Trophoblast cell (in vitro differentiated cells and primary cell): ENCODE measurements at regions not wholly inside any gene's neighbourhood (a gene's known extent, or its start where the extent isn't known, plus 50 kb on each side); places are given as distances from the start of the nearest gene placed in this dataset.

Source experiments
- DNase-seq, 2 donors: peaks; one replicate each; pipeline ENCODE4 v3.0.0-alpha.2; 2016
- H2AFZ ChIP-seq: 2 replicates; pipeline ENCODE4 v1.6.1; 2013; ENCODE audit warnings: low read length, moderate library complexity, mild to moderate bottlenecking; ENCODE audit not compliant: insufficient read depth, poor library complexity
- H2AK5ac ChIP-seq: 2 replicates; pipeline ENCODE4 v1.6.1; 2013; ENCODE audit warnings: mild to moderate bottlenecking, low read length
- H2BK120ac ChIP-seq: 2 replicates; pipeline ENCODE4 v1.6.1; 2013; ENCODE audit warnings: low read length, mild to moderate bottlenecking, moderate library complexity; ENCODE audit not compliant: insufficient read depth, poor library complexity
- H2BK12ac ChIP-seq: 2 replicates; pipeline ENCODE4 v1.6.1; 2013; ENCODE audit warnings: mild to moderate bottlenecking, low read length, moderate library complexity
- H2BK5ac ChIP-seq: 2 replicates; pipeline ENCODE4 v1.6.1; 2013; ENCODE audit warnings: low read length, low read depth, moderate library complexity, mild to moderate bottlenecking; ENCODE audit not compliant: poor library complexity
- H3K14ac ChIP-seq: 2 replicates; pipeline ENCODE4 v1.6.1; 2013; ENCODE audit warnings: mild to moderate bottlenecking, low read length
- H3K18ac ChIP-seq: 2 replicates; pipeline ENCODE4 v1.6.1; 2013; ENCODE audit warnings: mild to moderate bottlenecking, low read length
- H3K23ac ChIP-seq: 2 replicates; pipeline ENCODE4 v1.6.1; 2013; ENCODE audit warnings: low read length
- H3K27ac ChIP-seq: 2 replicates; pipeline ENCODE4 v1.5.1; 2013; ENCODE audit warnings: low read depth, mild to moderate bottlenecking, inconsistent platforms, low read length, moderate library complexity
- H3K27me3 ChIP-seq: 2 replicates; pipeline ENCODE4 v1.6.1; 2013; ENCODE audit warnings: inconsistent platforms, mild to moderate bottlenecking, low read length, moderate library complexity; ENCODE audit not compliant: insufficient read depth
- H3K36me3 ChIP-seq, 2 experiments: 1 replicate in 1 of 2; 2 replicates in 1 of 2; pipeline ENCODE4 v1.6.1; 2013; ENCODE audit warnings: low read length in 2 of 2, mild to moderate bottlenecking in 2 of 2, moderate library complexity in 1 of 2; ENCODE audit not compliant: insufficient read depth in 2 of 2, control insufficient read depth in 1 of 2
- H3K4ac ChIP-seq: 2 replicates; pipeline ENCODE4 v1.6.1; 2013; ENCODE audit warnings: low read depth, mild to moderate bottlenecking, low read length, moderate library complexity
- H3K4me1 ChIP-seq, 2 experiments: 1 replicate in 1 of 2; 2 replicates in 1 of 2; pipeline ENCODE4 v1.6.1; 2013; ENCODE audit warnings: low read length in 2 of 2, mild to moderate bottlenecking in 2 of 2, moderate library complexity in 1 of 2; ENCODE audit not compliant: insufficient read depth in 2 of 2, control insufficient read depth in 1 of 2
- H3K4me2 ChIP-seq: 2 replicates; pipeline ENCODE4 v1.6.1; 2013; ENCODE audit warnings: inconsistent platforms, mild to moderate bottlenecking, low read length, moderate library complexity
- H3K4me3 ChIP-seq: 2 replicates; pipeline ENCODE4 v1.5.1; 2013; ENCODE audit warnings: mild to moderate bottlenecking, low read depth, low read length, inconsistent platforms
- H3K79me1 ChIP-seq: one replicate; pipeline ENCODE4 v1.6.1; 2013; ENCODE audit warnings: low read length
- H3K79me2 ChIP-seq: 2 replicates; pipeline ENCODE4 v1.6.1; 2013; ENCODE audit warnings: low read length, mild to moderate bottlenecking; ENCODE audit not compliant: control insufficient read depth, insufficient read depth, poor library complexity
- H3K9ac ChIP-seq: 2 replicates; pipeline ENCODE4 v1.6.1; 2013; ENCODE audit warnings: mild to moderate bottlenecking, low read length
- H3K9me3 ChIP-seq: 2 replicates; pipeline ENCODE4 v1.6.1; 2013; ENCODE audit warnings: low read depth, mild to moderate bottlenecking, control low read depth, inconsistent platforms, low read length; ENCODE audit not compliant: insufficient read depth
- H4K12ac ChIP-seq: 2 replicates; pipeline ENCODE4 v1.6.1; 2013; ENCODE audit warnings: low read depth, mild to moderate bottlenecking, low read length, moderate library complexity
- H4K8ac ChIP-seq: 2 replicates; pipeline ENCODE4 v1.6.1; 2013; ENCODE audit warnings: low read depth, mild to moderate bottlenecking, low read length, moderate library complexity
- H4K91ac ChIP-seq: one replicate; pipeline ENCODE4 v1.6.1; 2013; ENCODE audit warnings: low read depth, mild to moderate bottlenecking, low read length, moderate library complexity
- WGBS: extraction: QIAGEN DNeasy Blood & Tissue Kit; methylation state at CpG from one replicate; pipeline ENCODE4 v1.1.7; 2013; ENCODE audit warnings: missing lambda C conversion rate; ENCODE audit not compliant: insufficient read length, insufficient coverage; ENCODE audit errors: extremely low coverage; 5-methylcytosine and 5-hydroxymethylcytosine counted together

DNA sequence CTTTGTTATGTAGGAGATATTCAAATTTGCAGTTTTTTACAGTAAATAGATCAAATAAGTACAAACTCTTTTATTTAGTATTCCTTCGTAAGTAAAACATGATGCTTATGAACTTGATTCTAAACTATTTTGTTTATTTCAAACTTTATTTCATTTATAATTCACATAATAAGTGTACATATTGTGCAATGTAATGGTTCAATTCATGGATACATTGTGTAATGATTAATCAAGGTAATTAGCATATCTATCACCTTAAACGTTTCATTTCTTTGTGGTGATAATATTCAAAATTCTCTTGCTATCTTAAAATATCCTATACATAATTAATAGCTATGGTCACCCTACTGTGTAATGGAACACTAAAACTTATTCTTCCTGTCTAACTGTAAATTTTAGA, 525.9 kb upstream of the ZNF804A start:
- Histone ChIP-seq H3K9ac (no peak overlapping the region), H2BK12ac (no peak overlapping the region), H2AK5ac (no peak overlapping the region), H4K8ac (no peak overlapping the region), H3K79me2 (no peaks in the 10 kb centered on the region), H3K27me3 (no peaks in the 10 kb centered on the region), H2BK5ac (no peak overlapping the region), H2BK120ac (no peak overlapping the region), H3K79me1 (no peaks in the 10 kb centered on the region), H3K18ac (no peak overlapping the region), H4K12ac (no peak overlapping the region), H3K36me3 (no peaks in the 10 kb centered on the region), H3K4ac (no peak overlapping the region), H3K4me1 (no peaks in the 10 kb centered on the region), H3K14ac (no peak overlapping the region), H3K4me3 (no peak overlapping the region), H3K9me3 (no peaks in the 10 kb centered on the region), H3K4me2 (no peak overlapping the region), H3K27ac (no peak overlapping the region), H4K91ac (no peak overlapping the region), H2AFZ (no peak overlapping the region), H3K23ac (no peak overlapping the region)
- no peak for DNase-seq
- no CpG with 5 or more reads among the region's 2 CpGs for WGBS

GRCh38 chr2:184078496-184078895, 519.8 kb upstream of the ZNF804A start:
- Histone ChIP-seq H3K9me3 (no peaks in the 10 kb centered on the region), H3K27ac (no peak overlapping the region), H3K79me2 (no peaks in the 10 kb centered on the region), H4K91ac (no peak overlapping the region), H3K36me3 (no peaks in the 10 kb centered on the region), H3K9ac (no peak overlapping the region), H2BK12ac (no peak overlapping the region), H2BK5ac (no peak overlapping the region), H3K4me3 (no peak overlapping the region), H2AFZ (no peak overlapping the region), H3K23ac (no peak overlapping the region), H3K79me1 (no peaks in the 10 kb centered on the region), H3K4me1 (no peaks in the 10 kb centered on the region), H3K27me3 (no peaks in the 10 kb centered on the region), H3K18ac (no peak overlapping the region), H2BK120ac (no peak overlapping the region), H3K4me2 (no peak overlapping the region), H3K4ac (no peak overlapping the region), H4K12ac (no peak overlapping the region), H4K8ac (no peak overlapping the region), H2AK5ac (no peak overlapping the region), H3K14ac (no peak overlapping the region)
- no peak for DNase-seq
- WGBS: no CpG with 5 or more reads among the region's 2 CpGs

DNA sequence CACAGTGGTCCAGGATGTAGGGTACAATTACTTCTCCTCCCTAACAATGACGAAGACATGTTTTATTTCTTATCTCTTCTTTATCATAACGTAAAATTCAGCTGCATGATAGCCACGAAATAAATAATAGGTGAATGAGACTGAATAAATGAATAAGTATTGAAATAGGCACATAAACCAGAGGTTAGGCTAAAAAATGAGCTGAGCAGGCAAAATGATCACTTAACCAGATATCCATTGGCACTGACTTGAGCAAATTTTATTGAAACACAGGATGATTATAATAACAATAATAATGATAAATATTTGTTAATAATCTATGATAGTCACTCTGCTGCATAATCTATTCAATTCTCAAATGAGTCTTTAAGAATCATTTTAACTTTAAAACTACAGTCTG, 506.9 kb upstream of the ZNF804A start:
- WGBS: no CpG with 5 or more reads among the region's 3 CpGs

GRCh38 chr2:184113696-184114403, 484.5 kb upstream of the ZNF804A start:
- Histone ChIP-seq H2AK5ac (no peak overlapping the region), H3K18ac (no peak overlapping the region), H4K12ac (no peak overlapping the region), H3K9ac (no peak overlapping the region), H2BK5ac (no peak overlapping the region), H3K79me1 (no peaks in the 10 kb centered on the region), H3K14ac (no peak overlapping the region), H3K27ac (no peak overlapping the region), H3K4me2 (no peak overlapping the region), H4K8ac (no peak overlapping the region), H4K91ac (no peak overlapping the region), H3K4me1 (no peaks in the 10 kb centered on the region), H3K23ac (no peak overlapping the region), H2BK12ac (no peak overlapping the region), H3K36me3 (no peaks in the 10 kb centered on the region), H3K4me3 (no peak overlapping the region), H3K9me3 (no peaks in the 10 kb centered on the region), H2AFZ (no peak overlapping the region), H3K79me2 (no peaks in the 10 kb centered on the region), H2BK120ac (no peak overlapping the region), H3K27me3 (no peaks in the 10 kb centered on the region), H3K4ac (no peak overlapping the region)
- no CpG with 5 or more reads among the region's 2 CpGs for WGBS
- no peak for DNase-seq

More for the DNA sequence above, 506.9 kb upstream of the ZNF804A start:
- Histone ChIP-seq H4K8ac (no peak overlapping the region), H4K91ac (no peak overlapping the region), H3K9me3 (no peaks in the 10 kb centered on the region), H3K9ac (no peak overlapping the region), H3K79me2 (no peaks in the 10 kb centered on the region), H2AFZ (no peak overlapping the region), H2AK5ac (no peak overlapping the region), H3K14ac (no peak overlapping the region), H3K79me1 (no peaks in the 10 kb centered on the region), H4K12ac (no peak overlapping the region), H2BK12ac (no peak overlapping the region), H3K23ac (no peak overlapping the region), H2BK5ac (no peak overlapping the region), H3K36me3 (no peaks in the 10 kb centered on the region), H3K4me2 (no peak overlapping the region), H2BK120ac (no peak overlapping the region), H3K27me3 (no peaks in the 10 kb centered on the region), H3K4me1 (no peaks in the 10 kb centered on the region), H3K18ac (no peak overlapping the region), H3K4ac (no peak overlapping the region), H3K4me3 (no peak overlapping the region), H3K27ac (no peak overlapping the region)
- no peak for DNase-seq
